SKM-1 (cell line): ENCODE measurements at regions not wholly inside any gene's neighbourhood (a gene's known extent, or its start where the extent isn't known, plus 50 kb on each side); places are given as distances from the start of the nearest gene placed in this dataset.

Source experiments
- DNase-seq: peaks from one replicate; lab custom pipeline; 2025; ENCODE audit not compliant: unreplicated experiment; lab: John Stamatoyannopoulos, UW

- DNase-seq: no peak
These were observed 65.3 kb upstream of the ID4 start for GRCh38 chr6:19771753-19772336.

GRCh38 chr6:19772891-19773290, 64.3 kb upstream of the ID4 start:
- DNase-seq: no peak

GRCh38 chr6:19781269-19781668, 55.9 kb upstream of the ID4 start:
- no peak for DNase-seq

- no peak for DNase-seq
These were observed 54.6 kb upstream of the ID4 start for GRCh38 chr6:19782588-19782987.
